HFFc6 (cell line): ENCODE measurements at regions not wholly inside any gene's neighbourhood (a gene's known extent, or its start where the extent isn't known, plus 50 kb on each side); places are given as distances from the start of the nearest gene placed in this dataset.

Experiments used
- DNase-seq: peaks from one replicate; pipeline ENCODE4 v3.0.0-alpha.2; 2018
- H3K27ac Mint-ChIP-seq: 2 replicates; pipeline ENCODE4 v1.8.0; 2020; ENCODE audit warnings: mild to moderate bottlenecking, mixed read lengths
- H3K27me3 Mint-ChIP-seq: 2 replicates; pipeline ENCODE4 v1.8.0; 2021; ENCODE audit warnings: mild to moderate bottlenecking, moderate library complexity, mixed read lengths; ENCODE audit not compliant: insufficient read depth
- H3K36me3 Mint-ChIP-seq: 2 replicates; pipeline ENCODE4 v1.8.0; 2021; ENCODE audit warnings: low read depth, mixed read lengths
- H3K4me1 Mint-ChIP-seq: 2 replicates; pipeline ENCODE4 v1.8.0; 2020; ENCODE audit warnings: low read depth, mixed read lengths
- H3K4me3 Mint-ChIP-seq: 2 replicates; pipeline ENCODE4 v1.8.0; 2020; ENCODE audit warnings: mild to moderate bottlenecking, moderate library complexity, mixed read lengths
- H3K9me3 Mint-ChIP-seq: 2 replicates; pipeline ENCODE4 v1.8.0; 2020; ENCODE audit warnings: mild to moderate bottlenecking, mixed read lengths
- CTCF ChIP-seq: fragments of 200-600 bp; sonication (generic); IDR thresholded peaks from 2 replicates; pipeline ENCODE4 v1.5.0; 2021; ENCODE audit warnings: antibody characterized with exemption, mild to moderate bottlenecking

GRCh38 chr1:233444484-233444883, 117.0 kb downstream of the MAP3K21 start:
- DNase-seq = no peak
- H3K27ac Mint-ChIP-seq = no peak overlapping the region
- peaks cover 35% of the 10 kb centered on the region for H3K9me3 Mint-ChIP-seq
- no peak overlapping the region for H3K4me3 Mint-ChIP-seq
- no peak for TF ChIP-seq CTCF
- H3K27me3 Mint-ChIP-seq = no peaks in the 10 kb centered on the region
- H3K36me3 Mint-ChIP-seq = no peaks in the 10 kb centered on the region
- no peaks in the 10 kb centered on the region for H3K4me1 Mint-ChIP-seq

- H3K9me3 Mint-ChIP-seq = peaks cover 35% of the 10 kb centered on the region
- TF ChIP-seq CTCF = no peak
- H3K36me3 Mint-ChIP-seq = no peaks in the 10 kb centered on the region
- no peaks in the 10 kb centered on the region for H3K4me1 Mint-ChIP-seq
- no peak for DNase-seq
- H3K27me3 Mint-ChIP-seq = no peaks in the 10 kb centered on the region
- H3K4me3 Mint-ChIP-seq = no peak overlapping the region
- no peak overlapping the region for H3K27ac Mint-ChIP-seq
Observed at GRCh38 chr1:233445737-233446136, 118.2 kb downstream of the MAP3K21 start.

- H3K4me1 Mint-ChIP-seq = no peaks in the 10 kb centered on the region
- H3K9me3 Mint-ChIP-seq = peaks cover 40% of the 10 kb centered on the region
- H3K36me3 Mint-ChIP-seq = no peaks in the 10 kb centered on the region
- DNase-seq = no peak
- H3K4me3 Mint-ChIP-seq = no peak overlapping the region
- TF ChIP-seq CTCF = no peak
- no peak overlapping the region for H3K27ac Mint-ChIP-seq
- no peaks in the 10 kb centered on the region for H3K27me3 Mint-ChIP-seq
Observed at GRCh38 chr1:233446935-233447334, 119.4 kb downstream of the MAP3K21 start.

GRCh38 chr1:233448109-233448689, 120.7 kb downstream of the MAP3K21 start:
- DNase-seq = no peak
- TF ChIP-seq CTCF = no peak
- H3K27ac Mint-ChIP-seq = no peak overlapping the region
- 0 out of 2 replicates have a peak, but pooled peaks cover 4% of the 10 kb centered on the region for H3K36me3 Mint-ChIP-seq
- peaks cover 50% of the 10 kb centered on the region for H3K9me3 Mint-ChIP-seq
- H3K4me1 Mint-ChIP-seq = no peaks in the 10 kb centered on the region
- H3K27me3 Mint-ChIP-seq = no peaks in the 10 kb centered on the region
- H3K4me3 Mint-ChIP-seq = no peak overlapping the region

- H3K27me3 Mint-ChIP-seq = no peaks in the 10 kb centered on the region; the same call in 1 of the 2 replicates
- no peak for DNase-seq
- H3K27ac Mint-ChIP-seq = no peak overlapping the region
- 0 out of 2 replicates have a peak, but pooled peaks cover 4% of the 10 kb centered on the region for H3K36me3 Mint-ChIP-seq
- no peaks in the 10 kb centered on the region for H3K4me1 Mint-ChIP-seq
- peaks cover 61% of the 10 kb centered on the region for H3K9me3 Mint-ChIP-seq
- no peak for TF ChIP-seq CTCF
- no peak overlapping the region for H3K4me3 Mint-ChIP-seq
Observed at GRCh38 chr1:233452724-233453123, 125.2 kb downstream of the MAP3K21 start.
